Heart right ventricle (tissue), 16 donors: ENCODE measurements at regions not wholly inside any gene's neighbourhood (a gene's known extent, or its start where the extent isn't known, plus 50 kb on each side); places are given as distances from the start of the nearest gene placed in this dataset.
"Not testable (repeated sequence)": the region's sequence is repeated elsewhere in the genome, so short reads cannot be mapped to it uniquely, and the experiment has no call there.

Experiments
- ATAC-seq, 8 donors: fragments of 200-7000 bp; cut with Tn5 transposase; one replicate each; pipeline ENCODE4 v1.9.1; 2020; ENCODE audit warnings: mild to moderate bottlenecking in 8 of 8, moderate library complexity in 8 of 8, moderate number of reproducible peaks in 1 of 8
- DNase-seq, 2 donors: peaks; one replicate each; pipeline ENCODE4 v3.0.0-alpha.2; 2020
- H3K27ac ChIP-seq, 10 donors: fragments of 200-600 bp; sonication (generic) in 2 of 10; one replicate each; pipeline versions ENCODE4 v1.5.0 to v1.8.0; 2020 to 2022; ENCODE audit warnings: mild to moderate bottlenecking in 3 of 10
- H3K27me3 ChIP-seq, 7 donors: fragments of 200-600 bp; one replicate each; pipeline ENCODE4 v1.8.0; 2021 to 2022; ENCODE audit warnings: mild to moderate bottlenecking in 2 of 7
- H3K36me3 ChIP-seq, 9 donors: fragments of 200-600 bp; sonication (generic) in 1 of 9; one replicate each; pipeline versions ENCODE4 v1.5.0 to v1.8.0; 2020 to 2022; ENCODE audit warnings: mild to moderate bottlenecking in 2 of 9
- H3K4me1 ChIP-seq, 9 donors: fragments of 200-600 bp; sonication (generic) in 1 of 9; one replicate each; pipeline versions ENCODE4 v1.5.0 to v1.8.0; 2020 to 2022; ENCODE audit warnings: mild to moderate bottlenecking in 4 of 9
- H3K4me3 ChIP-seq, 10 donors: fragments of 200-600 bp; sonication (generic) in 2 of 10; one replicate each; pipeline versions ENCODE4 v1.5.0 to v1.8.0; 2020 to 2022; ENCODE audit warnings: mild to moderate bottlenecking in 7 of 10, moderate library complexity in 2 of 10
- H3K9me3 ChIP-seq, 11 donors: fragments of 200-600 bp in 10 of 11; sonication (generic) in 2 of 11; one replicate each; pipeline versions ENCODE4 v1.5.0 to v1.8.0; 2013 to 2022; ENCODE audit warnings: mild to moderate bottlenecking in 2 of 11, control low read depth in 1 of 11, moderate library complexity in 1 of 11
- CTCF ChIP-seq, 9 donors: fragments of 200-600 bp; sonication (generic) in 2 of 9; IDR thresholded peaks; one replicate each; pipeline versions ENCODE4 v1.5.0 to v1.8.0; 2021 to 2022; ENCODE audit warnings: antibody characterized with exemption in 9 of 9, mild to moderate bottlenecking in 5 of 9, moderate library complexity in 1 of 9
- WGBS, 2 donors: extraction: QIAGEN DNeasy Blood & Tissue Kit; methylation state at CpG; one replicate each; pipeline ENCODE4 v1.1.7; 2013; ENCODE audit warnings: inconsistent platforms in 1 of 2; 5-methylcytosine and 5-hydroxymethylcytosine counted together
- intact Hi-C, 10 donors: fragments of 100-400 bp; cut with DNase I; formaldehyde crosslinking; loops; one replicate each; pipeline versions ENCODE4 v1.11.1 to v1.14.2; 2022
- donor health status: Arrhythmogenic right ventricular cardiomyopathy.
- donor health status: ischemic (EF 13 %, LVEDD 7.1; RV severe dilation, severe dysfunction).
- donor health status: healthy with polysubstance abuse.
- donor health status: DM: no; HTN: yes; CAD: no.
- donor health status: DM: no; HTN: no; CAD: no.
- donor health status: ischemic (EF 25% LVEDD 6.9; RV normal size, moderate dysfunction).
- donor health status: ischemic (EF 25% LVEDD 5.7; RV mildly dilated, moderate dysfunction).
- donor health status: healthy.
- donor health status: DM: yes; HTN: yes; CAD: no.
- donor health status: Ischemic cardiomyopathy.
- donor health status: ischemic (EF 35%, LVEDD 5.7; RV mildly dilated, moderate dysfunction).
- donor health status: nonischemic (EF 11% LVEDD 7.7; RV severe dilation, severe dysfunction).
- donor health status: DM: yes; HTN: yes; CAD: no.
- donor health status: PGD.
- donor health status: ischemic (EF 29% LVEDD 5.4; RV normal size, mild dysfunction).
- donor health status: nonischemic (EF 23%, LVEDD 6.1; RV moderate dilation, normal function).

GRCh38 chr2:82992968-82993367, 1466.1 kb downstream of the SUCLG1 start:
- DNase-seq (no peak), ATAC-seq (no peak)
- Histone ChIP-seq H3K36me3 (no peaks in the 10 kb centered on the region), H3K27me3 (no peaks in the 10 kb centered on the region), H3K27ac (no peak overlapping the region), H3K4me1 (no peaks in the 10 kb centered on the region), H3K4me3 (no peak overlapping the region), H3K9me3 (no peaks in the 10 kb centered on the region)
- 49 to 59% methylated on average over 2 of the region's 2 CpGs for WGBS, 2 donors
- intact Hi-C loops = no loop called here
- TF ChIP-seq CTCF (IDR thresholded peaks at IDR 0.05) = no peak

GRCh38 chr2:82987706-82988105, 1471.4 kb downstream of the SUCLG1 start:
- H3K4me1 ChIP-seq, DNase-seq, ATAC-seq, H3K4me3 ChIP-seq, intact Hi-C loops, H3K27me3 ChIP-seq, H3K27ac ChIP-seq, H3K36me3 ChIP-seq: not testable (repeated sequence)
- H3K9me3 ChIP-seq = peaks cover 0 to 15% (median 0%) of the 10 kb centered on the region in 11 donors
- WGBS, 2 donors = 95 to 96% methylated on average over 6 of the region's 6 CpGs

GRCh38 chr2:82986899-82987298, 1472.2 kb downstream of the SUCLG1 start:
- TF ChIP-seq CTCF (IDR thresholded peaks at IDR 0.05) = no peak
- Histone ChIP-seq H3K27me3 (no peaks in the 10 kb centered on the region), H3K27ac (no peak overlapping the region), H3K9me3 (peaks cover 0 to 22% (median 0%) of the 10 kb centered on the region in 11 donors), H3K4me3 (no peak overlapping the region), H3K4me1 (no peaks in the 10 kb centered on the region), H3K36me3 (no peaks in the 10 kb centered on the region)
- DNase-seq (no peak), ATAC-seq (no peak)
- intact Hi-C loops = no loop called here
- 97% methylated on average over 3 of the region's 3 CpGs for WGBS, 2 donors

- no peak for DNase-seq
- no peaks in the 10 kb centered on the region for H3K4me1 ChIP-seq
- H3K4me3 ChIP-seq = no peak overlapping the region
- H3K9me3 ChIP-seq = peaks cover 0 to 29% (median 7%) of the 10 kb centered on the region in 11 donors
- no peaks in the 10 kb centered on the region for H3K27me3 ChIP-seq
- H3K27ac ChIP-seq = no peak overlapping the region
- 94 to 96% methylated on average over 18 of the region's 18 CpGs for WGBS, 2 donors
- intact Hi-C loops = no loop called here
- TF ChIP-seq CTCF (IDR thresholded peaks at IDR 0.05) = no peak
- H3K36me3 ChIP-seq = no peaks in the 10 kb centered on the region
- peak in 2 of 8 donors; percentile 22 to 30 for ATAC-seq
These were observed 1473.4 kb downstream of the SUCLG1 start for GRCh38 chr2:82985572-82986197.

GRCh38 chr2:82968358-82968757, 1490.7 kb downstream of the SUCLG1 start:
- DNase-seq (no peak), ATAC-seq (no peak)
- intact Hi-C loops = no loop called here
- no peaks in the 10 kb centered on the region for H3K36me3 ChIP-seq
- H3K9me3 ChIP-seq = peaks cover 0 to 13% (median 0%) of the 10 kb centered on the region in 11 donors
- no peak overlapping the region for H3K4me3 ChIP-seq
- H3K4me1 ChIP-seq = peaks cover 0 to 6% (median 0%) of the 10 kb centered on the region in 9 donors
- no peak overlapping the region for H3K27ac ChIP-seq
- TF ChIP-seq CTCF (IDR thresholded peaks at IDR 0.05) = no peak
- no peaks in the 10 kb centered on the region for H3K27me3 ChIP-seq
